Natural killer cell (primary cell): ENCODE measurements at regions not wholly inside any gene's neighbourhood (a gene's known extent, or its start where the extent isn't known, plus 50 kb on each side); places are given as distances from the start of the nearest gene placed in this dataset.

Source experiments
- ATAC-seq, 3 donors: fragments of 150-1000 bp in 2 of 3; fragments of 200-7000 bp in 1 of 3; cut with Tn5 transposase; 1 replicate in 1 of 3; 2 replicates in 2 of 3; pipeline ENCODE4 v1.10.0; 2021; ENCODE audit warnings: mild to moderate bottlenecking in 2 of 3, moderate library complexity in 2 of 3
- DNase-seq, 2 donors: peaks; one replicate each; pipeline versions ENCODE4 v3.0.0 to v3.0.0-alpha.2; 2013 to 2021; ENCODE audit warnings: mixed read lengths in 1 of 2
- H3K27ac ChIP-seq: one replicate; pipeline ENCODE4 v1.5.1; 2013; ENCODE audit warnings: mild to moderate bottlenecking, low read length
- H3K27me3 ChIP-seq: one replicate; pipeline ENCODE4 v1.6.1; 2013; ENCODE audit warnings: low read length; ENCODE audit not compliant: control insufficient read depth, insufficient read depth
- H3K36me3 ChIP-seq: one replicate; pipeline ENCODE4 v1.6.1; 2013; ENCODE audit warnings: low read length; ENCODE audit not compliant: control insufficient read depth, insufficient read depth
- H3K4me1 ChIP-seq: one replicate; pipeline ENCODE4 v1.6.1; 2013; ENCODE audit warnings: low read length; ENCODE audit not compliant: control insufficient read depth, insufficient read depth
- H3K4me3 ChIP-seq: one replicate; pipeline ENCODE4 v1.5.1; 2013; ENCODE audit warnings: low read length
- H3K9me3 ChIP-seq: one replicate; pipeline ENCODE4 v1.6.1; 2013; ENCODE audit warnings: low read length; ENCODE audit not compliant: control insufficient read depth, insufficient read depth
- H3K27ac Mint-ChIP-seq, 2 donors: one replicate each; pipeline ENCODE4 v1.8.0; 2022; ENCODE audit warnings: mild to moderate bottlenecking in 2 of 2, mixed read lengths in 2 of 2, moderate library complexity in 1 of 2
- H3K27me3 Mint-ChIP-seq, 2 donors: one replicate each; pipeline ENCODE4 v1.8.0; 2022; ENCODE audit warnings: low read depth in 2 of 2, mixed read lengths in 2 of 2
- H3K36me3 Mint-ChIP-seq: one replicate; pipeline ENCODE4 v1.8.0; 2022; ENCODE audit warnings: mixed read lengths
- H3K4me1 Mint-ChIP-seq, 2 donors: one replicate each; pipeline ENCODE4 v1.8.0; 2022; ENCODE audit warnings: mixed read lengths in 2 of 2
- H3K4me3 Mint-ChIP-seq: one replicate; pipeline ENCODE4 v1.8.0; 2022; ENCODE audit warnings: mild to moderate bottlenecking, moderate library complexity, mixed read lengths
- H3K9me3 Mint-ChIP-seq, 2 donors: one replicate each; pipeline ENCODE4 v1.8.0; 2022; ENCODE audit warnings: mixed read lengths in 2 of 2
- CTCF ChIP-seq: fragments of 200-600 bp; IDR thresholded peaks from one replicate; pipeline ENCODE4 v1.8.0; 2022; ENCODE audit warnings: antibody characterized with exemption
- WGBS: methylation state at CpG from one replicate; pipeline ENCODE4 v1.1.7; 2013; ENCODE audit warnings: missing lambda C conversion rate; ENCODE audit not compliant: insufficient coverage; 5-methylcytosine and 5-hydroxymethylcytosine counted together
- intact Hi-C: fragments of 100-400 bp; cut with micrococcal nuclease; formaldehyde crosslinking; loops from one replicate; pipeline ENCODE4 v1.14.2; 2022

- no peaks in the 10 kb centered on the region for H3K27me3 Mint-ChIP-seq
Observed at GRCh38 chrX:85504381-85504780, 124.9 kb upstream of the POF1B start.

GRCh38 chrX:85503258-85504158, 124.0 kb upstream of the POF1B start:
- 50% methylated on average over 2 of the region's 6 CpGs for WGBS
- Histone ChIP-seq H3K4me3 (no peak overlapping the region), H3K4me1 (no peaks in the 10 kb centered on the region), H3K27ac (no peak overlapping the region), H3K9me3 (no peaks in the 10 kb centered on the region), H3K27me3 (no peaks in the 10 kb centered on the region), H3K36me3 (no peaks in the 10 kb centered on the region)
- Mint-ChIP-seq H3K4me1 (no peaks in the 10 kb centered on the region), H3K4me3 (no peak overlapping the region), H3K27ac (no peak overlapping the region), H3K27me3 (no peaks in the 10 kb centered on the region), H3K36me3 (no peaks in the 10 kb centered on the region), H3K9me3 (peaks cover under 1% of the 10 kb centered on the region in 2 donors)
- no peak for ATAC-seq
- DNase-seq = no peak
- intact Hi-C loops = no loop called here
- TF ChIP-seq CTCF = no peak

More at GRCh38 chrX:85504381-85504780, 124.9 kb upstream of the POF1B start:
- intact Hi-C loops = no loop called here
- Mint-ChIP-seq H3K36me3 (no peaks in the 10 kb centered on the region), H3K9me3 (no peaks in the 10 kb centered on the region), H3K4me1 (no peaks in the 10 kb centered on the region), H3K27ac (no peak overlapping the region), H3K4me3 (no peak overlapping the region)
- H3K9me3 ChIP-seq = no peaks in the 10 kb centered on the region
- H3K36me3 ChIP-seq = no peaks in the 10 kb centered on the region
- WGBS = no CpG with 5 or more reads among the region's 1 CpG
- TF ChIP-seq CTCF = no peak
- no peak for DNase-seq
- no peaks in the 10 kb centered on the region for H3K4me1 ChIP-seq
- H3K4me3 ChIP-seq = no peak overlapping the region
- H3K27me3 ChIP-seq = no peaks in the 10 kb centered on the region
- no peak overlapping the region for H3K27ac ChIP-seq
- no peak for ATAC-seq

- no peak overlapping the region for H3K4me3 Mint-ChIP-seq
- intact Hi-C loops = no loop called here
Observed at GRCh38 chrX:85501349-85501748, 121.9 kb upstream of the POF1B start.

More at GRCh38 chrX:85501349-85501748, 121.9 kb upstream of the POF1B start:
- Mint-ChIP-seq H3K4me1 (no peaks in the 10 kb centered on the region), H3K36me3 (no peaks in the 10 kb centered on the region), H3K27ac (no peak overlapping the region), H3K27me3 (no peaks in the 10 kb centered on the region), H3K9me3 (peaks cover 2 to 3% of the 10 kb centered on the region in 2 donors)
- 83% methylated on average over 2 of the region's 3 CpGs for WGBS
- Histone ChIP-seq H3K9me3 (no peaks in the 10 kb centered on the region), H3K4me1 (no peaks in the 10 kb centered on the region), H3K27ac (no peak overlapping the region), H3K27me3 (no peaks in the 10 kb centered on the region), H3K36me3 (no peaks in the 10 kb centered on the region), H3K4me3 (no peak overlapping the region)
- ATAC-seq = no peak
- no peak for TF ChIP-seq CTCF
- no peak for DNase-seq
